HEK293 (cell line): ENCODE measurements at regions not wholly inside any gene's neighbourhood (a gene's known extent, or its start where the extent isn't known, plus 50 kb on each side); places are given as distances from the start of the nearest gene placed in this dataset.

Experiments
- CTCF ChIA-PET: fragments of 350-600 bp; formaldehyde crosslinking; extraction: SDS; loops from one replicate; lab custom pipeline; 2021; ENCODE audit warnings: antibody characterized with exemption; lab: Yijun Ruan, JAX
- POLR2A ChIA-PET: fragments of 300-600 bp; formaldehyde crosslinking; extraction: SDS; loops from one replicate; lab custom pipeline; 2020; ENCODE audit warnings: antibody characterized with exemption, inconsistent platforms; lab: Yijun Ruan, JAX
- H3K27ac ChIP-seq: fragments of 200-500 bp; sonication (Bioruptor generic); 2 replicates; pipeline ENCODE4 v1.5.1; 2014; ENCODE audit warnings: low read depth, low read length, control low read depth, inconsistent platforms; ENCODE audit errors: extremely low read depth
- H3K36me3 ChIP-seq, 2 experiments: fragments of 200-500 bp in 1 of 2; sonication (Bioruptor generic) in 1 of 2; 1 replicate in 1 of 2; 2 replicates in 1 of 2; pipeline ENCODE4 v1.5.1; 2014 to 2017; ENCODE audit warnings: inconsistent platforms in 2 of 2, low read length in 2 of 2; ENCODE audit not compliant: control insufficient read depth in 2 of 2, insufficient read depth in 1 of 2
- H3K4me1 ChIP-seq: fragments of 200-500 bp; sonication (Bioruptor generic); 2 replicates; pipeline ENCODE4 v1.5.1; 2014; ENCODE audit warnings: mild to moderate bottlenecking, low read length, inconsistent platforms; ENCODE audit not compliant: control insufficient read depth, insufficient read depth
- H3K4me3 ChIP-seq: 2 replicates; pipeline ENCODE4 v1.5.1; 2011; ENCODE audit warnings: low read depth, mild to moderate bottlenecking, control low read depth, low read length, moderate library complexity
- H3K9me3 ChIP-seq: fragments of 200-500 bp; sonication (Bioruptor generic); 2 replicates; pipeline ENCODE4 v1.5.1; 2014; ENCODE audit warnings: low read depth, low read length, inconsistent platforms; ENCODE audit not compliant: control insufficient read depth, insufficient read depth
- KLF9 ChIP-seq: fragments of 450-650 bp; formaldehyde crosslinking; IDR thresholded peaks from 2 replicates; pipeline ENCODE4 v1.5.1; 2016; ENCODE audit warnings: missing biosample characterization, missing genetic modification characterization, low read depth
- MYNN ChIP-seq: fragments of 450-650 bp; formaldehyde crosslinking; IDR thresholded peaks from 2 replicates; pipeline ENCODE4 v1.5.1; 2016; ENCODE audit warnings: missing biosample characterization, missing genetic modification characterization, borderline replicate concordance
- OVOL3 ChIP-seq: fragments of 450-650 bp; formaldehyde crosslinking; IDR thresholded peaks from 2 replicates; pipeline ENCODE4 v1.5.1; 2016; ENCODE audit warnings: missing biosample characterization, missing genetic modification characterization
- SETDB1 ChIP-seq: IDR thresholded peaks from one replicate; pipeline ENCODE4 v1.6.1; 2017; ENCODE audit warnings: mild to moderate bottlenecking, low read length, moderate library complexity, mixed read lengths; ENCODE audit not compliant: insufficient read length
- TCF7L2 ChIP-seq: IDR thresholded peaks from 2 replicates; pipeline ENCODE4 v1.6.1; 2011; ENCODE audit warnings: low read depth, mild to moderate bottlenecking, inconsistent platforms, low read length, moderate library complexity, borderline replicate concordance
- ZBTB21 ChIP-seq: fragments of 450-650 bp; formaldehyde crosslinking; IDR thresholded peaks from 2 replicates; pipeline ENCODE4 v1.5.1; 2017; ENCODE audit warnings: missing biosample characterization, missing genetic modification characterization
- ZFP41 ChIP-seq: fragments of 450-650 bp; formaldehyde crosslinking; IDR thresholded peaks from 2 replicates; pipeline ENCODE4 v1.5.1; 2016; ENCODE audit warnings: missing biosample characterization, missing genetic modification characterization, borderline replicate concordance
- ZNF114 ChIP-seq: fragments of 450-650 bp; formaldehyde crosslinking; IDR thresholded peaks from 2 replicates; pipeline ENCODE4 v1.5.0; 2017; ENCODE audit warnings: missing biosample characterization, missing genetic modification characterization
- ZNF121 ChIP-seq: fragments of 450-650 bp; formaldehyde crosslinking; IDR thresholded peaks from 2 replicates; pipeline ENCODE4 v1.5.1; 2016; ENCODE audit warnings: missing biosample characterization, missing genetic modification characterization
- ZNF157 ChIP-seq: fragments of 450-650 bp; formaldehyde crosslinking; IDR thresholded peaks from 2 replicates; pipeline ENCODE4 v1.5.1; 2016; ENCODE audit warnings: missing biosample characterization, missing genetic modification characterization
- ZNF24 ChIP-seq: fragments of 450-650 bp; formaldehyde crosslinking; IDR thresholded peaks from 2 replicates; pipeline ENCODE4 v1.5.1; 2016; ENCODE audit warnings: missing biosample characterization, missing genetic modification characterization
- ZNF416 ChIP-seq: fragments of 450-650 bp; formaldehyde crosslinking; IDR thresholded peaks from 2 replicates; pipeline ENCODE4 v1.5.1; 2016; ENCODE audit warnings: missing biosample characterization, missing genetic modification characterization
- ZNF501 ChIP-seq: fragments of 450-650 bp; formaldehyde crosslinking; IDR thresholded peaks from 2 replicates; pipeline ENCODE4 v1.5.1; 2016; ENCODE audit warnings: missing biosample characterization, missing genetic modification characterization
- ZNF514 ChIP-seq: fragments of 450-650 bp; formaldehyde crosslinking; IDR thresholded peaks from 2 replicates; pipeline ENCODE4 v1.5.1; 2016; ENCODE audit warnings: missing biosample characterization, missing genetic modification characterization
- ZNF596 ChIP-seq: fragments of 450-650 bp; IDR thresholded peaks from 2 replicates; pipeline ENCODE4 v1.5.0; 2018; ENCODE audit warnings: missing biosample characterization, mild to moderate bottlenecking, missing genetic modification characterization, moderate library complexity
- ZNF623 ChIP-seq: fragments of 450-650 bp; formaldehyde crosslinking; IDR thresholded peaks from 2 replicates; pipeline ENCODE4 v1.5.1; 2016; ENCODE audit warnings: missing biosample characterization, missing genetic modification characterization
- ZNF654 ChIP-seq: fragments of 450-650 bp; formaldehyde crosslinking; IDR thresholded peaks from 2 replicates; pipeline ENCODE4 v1.5.1; 2016; ENCODE audit warnings: low read depth, missing biosample characterization, missing genetic modification characterization
- ZNF658 ChIP-seq: fragments of 450-650 bp; formaldehyde crosslinking; IDR thresholded peaks from 2 replicates; pipeline ENCODE4; 2016; ENCODE audit warnings: missing biosample characterization, missing genetic modification characterization
- ZNF670 ChIP-seq: fragments of 450-650 bp; formaldehyde crosslinking; IDR thresholded peaks from 2 replicates; pipeline ENCODE4 v1.5.1; 2016; ENCODE audit warnings: missing biosample characterization, missing genetic modification characterization, low read depth
- ZSCAN16 ChIP-seq: fragments of 450-650 bp; formaldehyde crosslinking; IDR thresholded peaks from 2 replicates; pipeline ENCODE4 v1.5.1; 2016; ENCODE audit warnings: missing biosample characterization, missing genetic modification characterization
- ZSCAN23 ChIP-seq: fragments of 450-650 bp; formaldehyde crosslinking; IDR thresholded peaks from 2 replicates; pipeline ENCODE4 v1.5.1; 2016; ENCODE audit warnings: missing biosample characterization, missing genetic modification characterization
- TF ChIP-seq, protein P1 (sequence below): fragments of 450-650 bp; formaldehyde crosslinking; IDR thresholded peaks from 2 replicates; pipeline ENCODE4 v1.5.1; 2016; ENCODE audit warnings: missing biosample characterization, missing genetic modification characterization
- TF ChIP-seq, protein P2 (sequence below): fragments of 450-650 bp; formaldehyde crosslinking; IDR thresholded peaks from 2 replicates; pipeline ENCODE4 v1.5.1; 2016; ENCODE audit warnings: missing biosample characterization, missing genetic modification characterization, low read depth
- TF ChIP-seq, protein P3 (sequence below): fragments of 450-650 bp; formaldehyde crosslinking; IDR thresholded peaks from 2 replicates; pipeline ENCODE4 v1.5.1; 2017; ENCODE audit warnings: missing biosample characterization, missing genetic modification characterization
- TF ChIP-seq, protein P4 (sequence below): fragments of 450-650 bp; formaldehyde crosslinking; IDR thresholded peaks from 2 replicates; pipeline ENCODE4 v1.5.1; 2017; ENCODE audit warnings: missing biosample characterization, missing genetic modification characterization

DNA sequence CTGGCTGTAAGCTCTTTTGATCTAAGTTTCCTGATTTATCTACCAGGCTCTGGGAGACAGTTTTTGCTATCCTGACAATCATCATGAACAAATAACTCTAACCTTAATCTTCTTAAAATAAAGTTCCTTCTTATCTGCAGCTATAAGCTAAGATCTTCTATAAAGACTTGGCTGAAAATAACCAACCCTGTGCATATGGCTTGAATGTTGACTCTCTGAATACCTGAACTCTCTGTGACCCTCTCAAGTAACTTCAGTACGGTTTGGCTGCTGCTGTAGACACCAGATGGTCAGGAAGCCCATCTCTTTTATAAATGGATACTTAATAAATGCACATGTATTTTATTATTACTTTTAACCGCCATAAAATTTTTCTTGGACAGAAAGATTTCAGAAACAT lies 412.4 kb upstream of the CBLB start:
- Histone ChIP-seq H3K9me3 (no peaks in the 10 kb centered on the region), H3K4me3 (no peak overlapping the region), H3K36me3 (no peaks in the 10 kb centered on the region), H3K4me1 (no peaks in the 10 kb centered on the region), H3K27ac (no peak overlapping the region)
- POLR2A ChIA-PET = no interaction called here
- TF ChIP-seq, protein P1, sequence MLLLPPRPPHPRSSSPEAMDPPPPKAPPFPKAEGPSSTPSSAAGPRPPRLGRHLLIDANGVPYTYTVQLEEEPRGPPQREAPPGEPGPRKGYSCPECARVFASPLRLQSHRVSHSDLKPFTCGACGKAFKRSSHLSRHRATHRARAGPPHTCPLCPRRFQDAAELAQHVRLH (tag by site-specific recombination) = no peak
- TF ChIP-seq ZNF501 (no peak), TCF7L2 (no peak), ZNF114 (tag by site-specific recombination) (no peak), ZNF514 (no peak)
- CTCF ChIA-PET = no interaction called here

DNA sequence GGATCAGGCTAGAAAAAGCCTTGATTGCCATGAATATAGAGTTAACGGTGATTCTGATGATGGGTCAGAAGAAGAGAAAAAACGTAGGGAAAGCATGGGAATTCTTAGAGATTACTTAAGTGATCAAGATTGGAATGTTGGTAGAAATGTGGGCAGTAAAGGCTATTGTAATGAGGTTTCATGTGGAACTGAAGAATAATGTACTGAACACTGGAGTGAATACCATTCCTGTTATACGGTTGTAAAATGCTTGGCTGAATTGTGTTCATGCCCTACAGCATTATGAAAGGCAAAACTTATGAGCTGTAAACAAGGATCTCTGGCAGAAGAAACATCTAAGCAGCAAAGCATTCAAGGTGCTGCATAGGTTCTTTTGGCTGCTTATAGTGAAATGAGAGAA lies 414.1 kb upstream of the CBLB start:
- TF ChIP-seq ZNF416 (no peak), ZNF658 (tag by site-specific recombination) (no peak), ZBTB21 (no peak), KLF9 (tag by site-specific recombination) (no peak), ZNF670 (no peak), ZNF157 (tag by site-specific recombination) (no peak), ZSCAN16 (no peak), SETDB1 (no peak), ZNF24 (tag by site-specific recombination) (no peak), ZFP41 (tag by site-specific recombination) (no peak), MYNN (no peak), ZNF623 (tag by site-specific recombination) (no peak), OVOL3 (tag by site-specific recombination) (no peak), ZNF654 (tag by site-specific recombination) (no peak), ZNF121 (tag by site-specific recombination) (no peak), ZSCAN23 (tag by site-specific recombination) (no peak), ZNF596 (tag by site-specific recombination) (no peak)
- TF ChIP-seq, protein P2, sequence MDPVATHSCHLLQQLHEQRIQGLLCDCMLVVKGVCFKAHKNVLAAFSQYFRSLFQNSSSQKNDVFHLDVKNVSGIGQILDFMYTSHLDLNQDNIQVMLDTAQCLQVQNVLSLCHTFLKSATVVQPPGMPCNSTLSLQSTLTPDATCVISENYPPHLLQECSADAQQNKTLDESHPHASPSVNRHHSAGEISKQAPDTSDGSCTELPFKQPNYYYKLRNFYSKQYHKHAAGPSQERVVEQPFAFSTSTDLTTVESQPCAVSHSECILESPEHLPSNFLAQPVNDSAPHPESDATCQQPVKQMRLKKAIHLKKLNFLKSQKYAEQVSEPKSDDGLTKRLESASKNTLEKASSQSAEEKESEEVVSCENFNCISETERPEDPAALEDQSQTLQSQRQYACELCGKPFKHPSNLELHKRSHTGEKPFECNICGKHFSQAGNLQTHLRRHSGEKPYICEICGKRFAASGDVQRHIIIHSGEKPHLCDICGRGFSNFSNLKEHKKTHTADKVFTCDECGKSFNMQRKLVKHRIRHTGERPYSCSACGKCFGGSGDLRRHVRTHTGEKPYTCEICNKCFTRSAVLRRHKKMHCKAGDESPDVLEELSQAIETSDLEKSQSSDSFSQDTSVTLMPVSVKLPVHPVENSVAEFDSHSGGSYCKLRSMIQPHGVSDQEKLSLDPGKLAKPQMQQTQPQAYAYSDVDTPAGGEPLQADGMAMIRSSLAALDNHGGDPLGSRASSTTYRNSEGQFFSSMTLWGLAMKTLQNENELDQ (tag by site-specific recombination) = no peak
- TF ChIP-seq, protein P3, sequence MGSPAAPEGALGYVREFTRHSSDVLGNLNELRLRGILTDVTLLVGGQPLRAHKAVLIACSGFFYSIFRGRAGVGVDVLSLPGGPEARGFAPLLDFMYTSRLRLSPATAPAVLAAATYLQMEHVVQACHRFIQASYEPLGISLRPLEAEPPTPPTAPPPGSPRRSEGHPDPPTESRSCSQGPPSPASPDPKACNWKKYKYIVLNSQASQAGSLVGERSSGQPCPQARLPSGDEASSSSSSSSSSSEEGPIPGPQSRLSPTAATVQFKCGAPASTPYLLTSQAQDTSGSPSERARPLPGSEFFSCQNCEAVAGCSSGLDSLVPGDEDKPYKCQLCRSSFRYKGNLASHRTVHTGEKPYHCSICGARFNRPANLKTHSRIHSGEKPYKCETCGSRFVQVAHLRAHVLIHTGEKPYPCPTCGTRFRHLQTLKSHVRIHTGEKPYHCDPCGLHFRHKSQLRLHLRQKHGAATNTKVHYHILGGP (tag by site-specific recombination) = no peak
- TF ChIP-seq, protein P4, sequence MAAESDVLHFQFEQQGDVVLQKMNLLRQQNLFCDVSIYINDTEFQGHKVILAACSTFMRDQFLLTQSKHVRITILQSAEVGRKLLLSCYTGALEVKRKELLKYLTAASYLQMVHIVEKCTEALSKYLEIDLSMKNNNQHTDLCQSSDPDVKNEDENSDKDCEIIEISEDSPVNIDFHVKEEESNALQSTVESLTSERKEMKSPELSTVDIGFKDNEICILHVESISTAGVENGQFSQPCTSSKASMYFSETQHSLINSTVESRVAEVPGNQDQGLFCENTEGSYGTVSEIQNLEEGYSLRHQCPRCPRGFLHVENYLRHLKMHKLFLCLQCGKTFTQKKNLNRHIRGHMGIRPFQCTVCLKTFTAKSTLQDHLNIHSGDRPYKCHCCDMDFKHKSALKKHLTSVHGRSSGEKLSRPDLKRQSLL (tag by site-specific recombination) = no peak
- TF ChIP-seq, all 188 proteins: peak for 0
- Histone ChIP-seq H3K4me3 (no peak overlapping the region), H3K4me1 (no peaks in the 10 kb centered on the region), H3K36me3 (no peaks in the 10 kb centered on the region), H3K9me3 (no peaks in the 10 kb centered on the region), H3K27ac (no peak overlapping the region)
- ChIA-PET POLR2A (no interaction called here), CTCF (interaction anchor here (0.7 kb wide), 1 partner anchor 29 kb away, joined by 4 read pairs; no protein-coding TSS in a partner anchor)
